Sigmoid colon (tissue), 3 donors: ENCODE measurements at regions not wholly inside any gene's neighbourhood (a gene's known extent, or its start where the extent isn't known, plus 50 kb on each side); places are given as distances from the start of the nearest gene placed in this dataset.

ENCODE experiments used
- CTCF ChIP-seq, 4 experiments: fragments of 450-650 bp in 3 of 4; fragments of 200-600 bp in 1 of 4; IDR thresholded peaks; one replicate each; pipeline ENCODE4 v1.5.1; 2016 to 2019; ENCODE audit warnings: antibody characterized with exemption in 4 of 4, mild to moderate bottlenecking in 3 of 4, moderate library complexity in 2 of 4
- POLR2A ChIP-seq, 2 donors: fragments of 450-650 bp; IDR thresholded peaks; one replicate each; pipeline ENCODE4 v1.6.1; 2016; ENCODE audit warnings: antibody characterized with exemption in 2 of 2, mild to moderate bottlenecking in 2 of 2, moderate library complexity in 2 of 2

- TF ChIP-seq CTCF (IDR thresholded peaks at IDR 0.05) = no peak
- TF ChIP-seq POLR2A (IDR thresholded peaks at IDR 0.05) = no peak
These were observed 520.3 kb downstream of the CDH26 start for GRCh38 chr20:60478533-60478932.
